HK-2 (cell line): ENCODE measurements at regions not wholly inside any gene's neighbourhood (a gene's known extent, or its start where the extent isn't known, plus 50 kb on each side); places are given as distances from the start of the nearest gene placed in this dataset.
A peak's percentile ranks its signal among the peaks of the same experiment; 100 is the strongest.
"Not testable (repeated sequence)": the region's sequence is repeated elsewhere in the genome, so short reads cannot be mapped to it uniquely, and the experiment has no call there.

Experiments used
- DNase-seq: peaks from one replicate; pipeline ENCODE4 v3.0.0-alpha.2; 2018; ENCODE audit not compliant: unreplicated experiment

DNA sequence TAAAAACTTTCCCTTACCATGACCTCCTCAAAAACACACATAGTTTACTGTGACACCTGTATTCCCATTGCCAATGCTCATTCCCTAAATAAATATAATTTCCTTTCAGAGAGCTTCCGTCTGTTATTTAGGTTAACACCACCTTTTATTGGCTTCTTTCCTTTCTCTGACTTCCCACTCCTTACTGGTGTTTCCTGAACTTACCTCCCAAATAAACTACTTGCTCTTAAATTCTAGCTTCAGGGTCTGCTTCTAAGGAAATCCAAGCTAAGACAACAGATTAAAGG, 67.4 kb upstream of the ZNF746 start:
- DNase-seq = no peak

GRCh38 chr7:149564340-149565095, 66.9 kb upstream of the ZNF746 start:
- no peak for DNase-seq

GRCh38 chr7:149562602-149563001, 65.0 kb upstream of the ZNF746 start:
- no peak for DNase-seq

DNA sequence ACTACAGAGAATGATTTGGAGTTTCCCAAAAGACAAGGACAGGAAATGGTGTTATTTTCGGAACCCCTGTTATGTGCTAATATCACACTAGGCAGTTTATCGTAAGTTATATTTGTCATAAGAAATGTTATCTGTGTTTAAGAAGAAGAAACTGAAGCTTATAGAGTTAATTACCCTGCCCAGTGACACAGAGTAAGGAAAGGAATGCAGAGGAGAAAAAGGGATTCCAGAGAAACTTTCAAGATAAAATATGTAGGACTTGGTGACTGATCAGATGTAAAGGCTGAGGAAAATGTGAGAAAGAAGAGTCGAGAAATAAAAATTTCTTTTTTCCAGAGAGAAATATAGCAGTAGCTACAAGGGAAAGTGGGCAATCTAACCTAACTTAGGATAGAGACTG, 63.5 kb upstream of the ZNF746 start:
- DNase-seq = no peak

DNA sequence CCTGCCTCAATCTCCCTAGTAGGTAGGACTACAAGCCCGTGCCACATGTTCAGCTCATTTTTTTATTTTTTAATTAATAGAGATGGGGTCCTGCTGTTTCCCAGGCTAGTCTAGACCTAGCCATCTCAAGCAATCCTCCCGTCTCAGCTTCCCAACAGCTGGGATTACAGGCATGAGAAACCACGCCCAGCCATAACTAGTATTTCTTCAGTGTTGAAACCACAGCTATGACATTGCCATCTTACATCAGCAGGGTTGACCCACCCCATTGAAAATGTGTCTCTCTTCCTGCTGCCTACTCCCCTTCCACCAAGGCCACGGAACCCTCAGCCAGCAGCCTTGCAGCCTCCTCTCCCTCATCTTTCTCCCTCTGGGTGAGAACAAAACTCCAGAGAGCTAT, 62.1 kb upstream of the ZNF746 start:
- no peak for DNase-seq

- peak; percentile 30 for DNase-seq
Measured at GRCh38 chr7:149558149-149558861, 60.7 kb upstream of the ZNF746 start.

DNA sequence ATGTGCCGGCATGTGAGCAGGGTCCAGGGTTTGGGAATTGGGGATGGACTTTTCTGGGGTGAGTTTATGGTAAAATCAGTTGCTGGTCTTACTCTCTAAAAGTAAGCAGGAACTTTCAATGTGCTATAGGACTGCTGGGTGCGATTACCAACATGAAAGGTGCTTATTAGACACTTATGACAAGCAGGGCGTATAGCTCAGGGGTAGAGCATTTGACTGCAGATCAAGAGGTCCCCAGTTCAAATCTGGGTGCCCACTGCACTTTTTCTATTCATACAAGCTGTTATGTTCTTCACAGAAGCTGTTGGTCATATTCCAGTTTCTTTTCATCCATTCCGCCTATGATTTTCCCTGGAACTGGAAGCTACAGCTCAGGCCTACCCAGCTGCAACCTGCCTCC, 58.9 kb upstream of the ZNF746 start:
- DNase-seq = not testable (repeated sequence)

DNA sequence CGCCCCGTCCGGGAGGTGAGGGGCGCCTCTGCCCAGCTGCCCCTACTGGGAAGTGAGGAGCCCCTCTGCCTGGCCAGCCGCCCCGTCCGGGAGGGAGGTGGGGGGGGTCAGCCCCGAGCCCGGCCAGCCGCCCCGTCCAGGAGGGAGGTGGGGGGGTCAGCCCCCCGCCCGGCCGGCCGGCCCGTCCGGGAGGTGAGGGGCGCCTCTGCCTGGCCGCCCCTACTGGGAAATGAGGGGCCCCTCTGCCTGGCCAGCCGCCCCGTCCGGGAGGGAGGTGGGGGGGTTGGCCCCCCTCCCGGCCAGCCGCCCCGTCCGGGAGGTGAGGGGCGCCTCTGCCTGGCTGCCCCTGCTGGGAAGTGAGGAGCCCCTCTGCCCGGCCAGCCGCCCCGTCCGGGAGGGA, 57.2 kb upstream of the ZNF746 start:
- DNase-seq = not testable (repeated sequence)

DNA sequence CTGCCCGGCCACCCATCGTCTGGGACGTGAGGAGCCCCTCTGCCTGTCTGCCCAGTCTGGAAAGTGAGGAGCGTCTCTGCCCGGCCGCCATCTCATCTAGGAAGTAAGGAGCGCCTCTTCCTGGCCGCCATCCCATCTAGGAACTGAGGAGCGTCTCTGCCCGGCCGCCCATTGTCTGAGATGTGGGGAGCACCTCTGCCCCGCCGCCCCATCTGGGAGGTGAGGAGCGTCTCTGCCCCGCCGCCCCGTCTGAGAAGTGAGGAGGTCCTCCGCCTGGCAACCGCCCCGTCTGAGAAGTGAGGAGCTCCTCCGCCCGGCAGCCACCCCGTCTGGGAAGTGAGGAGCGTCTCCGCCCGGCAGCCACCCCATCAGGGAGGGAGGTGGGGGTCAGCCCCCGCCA, 56.4 kb upstream of the ZNF746 start:
- DNase-seq = not testable (repeated sequence)

GRCh38 chr7:149552799-149553198, 55.2 kb upstream of the ZNF746 start:
- DNase-seq = no peak
